GM12864 (cell line): ENCODE measurements at regions not wholly inside any gene's neighbourhood (a gene's known extent, or its start where the extent isn't known, plus 50 kb on each side); places are given as distances from the start of the nearest gene placed in this dataset.

Source experiments
- DNase-seq: peaks from one replicate; pipeline ENCODE4 v3.0.0-alpha.2; 2011; ENCODE audit warnings: low read depth
- H3K4me3 ChIP-seq: 2 replicates; pipeline ENCODE4 v1.5.1; 2011; ENCODE audit warnings: mild to moderate bottlenecking, low read depth, low read length, control low read depth
- TF ChIP-seq, protein P1 (sequence below): IDR thresholded peaks from 2 replicates; pipeline ENCODE4 v1.5.1; 2011; ENCODE audit warnings: low read depth, mild to moderate bottlenecking, moderate library complexity, low read length, control low read depth, inconsistent platforms; ENCODE audit errors: missing control alignments

DNA sequence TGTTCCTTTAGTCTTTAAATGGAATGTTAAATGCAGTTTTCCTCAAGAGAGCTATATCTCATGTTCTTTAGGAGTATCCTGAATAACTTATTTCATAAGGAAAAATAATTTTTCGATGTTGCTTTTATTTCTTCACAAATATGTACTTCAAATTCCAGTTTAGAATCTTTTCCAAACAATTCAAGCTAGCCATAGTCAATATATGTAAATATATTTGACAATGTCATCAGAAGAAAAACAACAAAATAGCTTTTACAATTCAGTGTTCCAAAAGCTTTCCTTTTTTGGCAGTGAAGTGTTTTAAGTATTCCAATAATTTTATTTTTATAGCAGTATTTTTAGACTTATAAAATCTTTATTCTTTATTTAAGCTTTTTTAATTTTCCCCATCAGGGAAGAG, 1532.0 kb downstream of the PCDH18 start:
- TF ChIP-seq, protein P1, sequence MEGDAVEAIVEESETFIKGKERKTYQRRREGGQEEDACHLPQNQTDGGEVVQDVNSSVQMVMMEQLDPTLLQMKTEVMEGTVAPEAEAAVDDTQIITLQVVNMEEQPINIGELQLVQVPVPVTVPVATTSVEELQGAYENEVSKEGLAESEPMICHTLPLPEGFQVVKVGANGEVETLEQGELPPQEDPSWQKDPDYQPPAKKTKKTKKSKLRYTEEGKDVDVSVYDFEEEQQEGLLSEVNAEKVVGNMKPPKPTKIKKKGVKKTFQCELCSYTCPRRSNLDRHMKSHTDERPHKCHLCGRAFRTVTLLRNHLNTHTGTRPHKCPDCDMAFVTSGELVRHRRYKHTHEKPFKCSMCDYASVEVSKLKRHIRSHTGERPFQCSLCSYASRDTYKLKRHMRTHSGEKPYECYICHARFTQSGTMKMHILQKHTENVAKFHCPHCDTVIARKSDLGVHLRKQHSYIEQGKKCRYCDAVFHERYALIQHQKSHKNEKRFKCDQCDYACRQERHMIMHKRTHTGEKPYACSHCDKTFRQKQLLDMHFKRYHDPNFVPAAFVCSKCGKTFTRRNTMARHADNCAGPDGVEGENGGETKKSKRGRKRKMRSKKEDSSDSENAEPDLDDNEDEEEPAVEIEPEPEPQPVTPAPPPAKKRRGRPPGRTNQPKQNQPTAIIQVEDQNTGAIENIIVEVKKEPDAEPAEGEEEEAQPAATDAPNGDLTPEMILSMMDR = no peak
- H3K4me3 ChIP-seq = no peak overlapping the region
- no peak for DNase-seq

DNA sequence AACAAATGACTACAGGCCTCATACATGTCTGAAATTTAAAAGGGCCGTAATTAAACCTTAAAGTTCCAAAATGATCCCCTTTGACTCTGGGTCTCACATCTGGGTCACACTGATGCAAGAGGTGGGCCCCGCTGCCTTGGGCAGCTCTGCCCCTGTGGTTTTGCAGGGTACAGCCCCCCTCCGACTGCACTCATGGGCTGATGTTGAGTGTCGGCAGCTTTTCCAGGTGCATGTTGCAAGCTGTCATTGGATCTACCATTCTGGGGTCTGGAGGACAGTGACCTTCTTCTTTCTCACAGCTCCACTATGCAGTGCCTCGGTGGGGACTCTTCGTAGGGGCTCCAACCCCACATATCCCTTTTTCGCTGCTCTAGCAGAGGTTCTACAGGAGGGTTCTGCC, 1537.9 kb downstream of the PCDH18 start:
- TF ChIP-seq, protein P1 = no peak
- no peak for DNase-seq

GRCh38 chr4:135976860-135977259, 1555.4 kb downstream of the PCDH18 start:
- no peak for DNase-seq
- TF ChIP-seq, protein P1 = no peak
- H3K4me3 ChIP-seq = no peak overlapping the region

More for the DNA sequence above, 1537.9 kb downstream of the PCDH18 start:
- H3K4me3 ChIP-seq = no peak overlapping the region

DNA sequence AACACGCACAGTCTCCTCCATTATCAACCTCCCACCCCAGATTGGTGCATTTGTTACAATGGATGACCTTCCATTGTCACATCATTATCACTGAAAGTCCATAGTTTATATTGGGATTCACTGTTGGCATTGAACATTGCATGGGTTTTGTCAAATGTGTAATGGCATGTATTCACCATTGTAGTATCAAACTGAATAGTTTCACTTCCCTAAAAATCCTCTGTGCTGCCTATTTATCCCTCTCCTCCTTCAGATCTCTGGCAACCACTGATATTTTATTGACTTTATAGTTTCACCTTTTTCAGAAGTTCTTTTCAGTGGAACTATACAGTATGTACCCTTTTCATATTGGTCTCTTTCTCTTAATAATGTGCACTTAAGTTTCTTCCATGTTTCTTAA, 1565.4 kb downstream of the PCDH18 start:
- no peak for DNase-seq
- no peak overlapping the region for H3K4me3 ChIP-seq
- TF ChIP-seq, protein P1 = no peak

GRCh38 chr4:135963009-135963408, 1569.3 kb downstream of the PCDH18 start:
- TF ChIP-seq, protein P1 = no peak
- DNase-seq = no peak
- H3K4me3 ChIP-seq = no peak overlapping the region

DNA sequence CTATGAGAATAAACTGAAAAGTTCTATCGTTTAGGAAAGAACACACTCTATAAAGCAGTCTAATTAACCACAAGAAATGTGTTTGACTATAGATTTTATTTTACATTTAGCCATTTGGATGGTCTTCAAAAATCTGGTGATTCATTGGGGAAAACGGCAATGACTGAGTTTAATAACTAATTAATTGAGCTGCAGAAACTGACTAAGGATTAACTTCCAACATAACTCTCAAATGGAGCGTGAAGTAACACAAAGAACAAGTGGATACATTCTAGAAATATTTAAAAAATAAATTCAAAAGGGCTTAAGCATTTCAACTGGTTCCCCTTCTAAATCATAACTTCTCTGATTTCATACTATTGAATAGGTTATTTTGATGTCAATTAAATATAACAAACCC, 1582.4 kb downstream of the PCDH18 start:
- TF ChIP-seq, protein P1 = no peak
- no peak for DNase-seq
- no peak overlapping the region for H3K4me3 ChIP-seq

GRCh38 chr4:135948797-135949196, 1583.5 kb downstream of the PCDH18 start:
- no peak for DNase-seq
- no peak overlapping the region for H3K4me3 ChIP-seq
- TF ChIP-seq, protein P1 = no peak
